DMS 273 (cell line): ENCODE measurements at regions not wholly inside any gene's neighbourhood (a gene's known extent, or its start where the extent isn't known, plus 50 kb on each side); places are given as distances from the start of the nearest gene placed in this dataset.

Experiments
- DNase-seq: peaks from one replicate; lab custom pipeline; 2025; ENCODE audit not compliant: unreplicated experiment; lab: John Stamatoyannopoulos, UW

DNA sequence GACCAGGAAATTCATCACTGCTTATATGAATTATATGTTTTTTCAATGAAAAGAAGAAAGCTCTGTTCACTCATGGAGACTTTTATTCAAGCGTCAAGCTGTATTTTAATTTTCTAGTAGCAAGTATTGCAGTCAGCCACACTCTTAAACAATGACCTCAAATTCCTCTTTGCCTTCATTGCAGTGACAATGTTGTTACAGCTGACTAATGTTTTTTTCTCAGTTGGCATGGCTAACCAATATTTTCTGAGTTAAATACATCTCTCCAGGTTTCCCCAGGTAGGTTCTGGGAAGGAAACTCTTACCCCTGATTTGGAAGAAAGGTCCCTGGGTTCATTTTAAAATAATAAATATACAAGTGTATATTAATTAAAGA, 241.5 kb downstream of the WDR11 start:
- DNase-seq, result no peak

- DNase-seq, result no peak
Measured at GRCh38 chr10:121096617-121097431, 245.7 kb downstream of the WDR11 start.

GRCh38 chr10:121098211-121098610, 247.0 kb downstream of the WDR11 start:
- no peak for DNase-seq

GRCh38 chr10:121098751-121099150, 247.6 kb downstream of the WDR11 start:
- no peak for DNase-seq

- no peak for DNase-seq
Measured at GRCh38 chr10:121099181-121099580, 248.0 kb downstream of the WDR11 start.

- DNase-seq, result no peak
Measured at GRCh38 chr10:121099592-121099991, 248.4 kb downstream of the WDR11 start.

DNA sequence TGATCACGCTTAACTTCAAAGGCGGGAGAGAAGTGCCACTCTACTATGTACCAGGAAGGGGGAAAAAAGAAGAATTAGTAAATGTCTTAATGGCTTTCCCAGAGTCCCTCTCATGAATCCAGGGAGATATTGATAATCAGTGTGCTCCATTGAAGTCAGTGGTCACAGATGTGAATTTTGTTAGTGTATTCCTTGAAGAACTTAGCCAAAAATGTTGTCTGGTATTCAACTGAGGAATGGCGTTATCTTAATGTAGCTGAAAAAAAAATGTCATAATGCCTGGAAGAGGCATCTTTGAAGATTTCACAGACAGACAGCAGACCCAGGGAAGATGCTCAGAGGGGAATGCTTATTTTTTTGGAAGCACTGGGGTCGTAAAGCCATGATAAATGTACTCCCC, 250.4 kb downstream of the WDR11 start:
- DNase-seq, result no peak

- no peak for DNase-seq
Measured at GRCh38 chr10:121102706-121103105, 251.5 kb downstream of the WDR11 start.

GRCh38 chr10:121104476-121105111, 253.4 kb downstream of the WDR11 start:
- no peak for DNase-seq

DNA sequence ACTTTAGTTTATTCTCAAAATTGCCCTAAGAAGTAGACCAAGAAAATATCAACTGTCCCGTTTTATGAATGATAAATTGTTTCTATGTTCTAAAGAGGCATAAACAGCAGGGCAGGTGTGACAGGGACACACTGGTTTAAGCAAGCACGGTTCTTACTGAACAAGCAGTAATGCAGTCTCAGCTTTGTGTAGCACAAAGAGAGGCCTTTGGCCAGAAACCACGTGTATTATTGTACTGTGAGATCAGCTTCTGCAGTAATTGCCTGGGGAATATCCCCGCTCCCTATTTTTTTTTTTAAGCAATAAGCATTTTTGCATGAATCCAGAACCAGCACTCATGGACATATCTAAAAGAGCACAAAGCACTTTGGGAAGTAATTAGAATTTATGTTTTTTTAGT, 255.4 kb downstream of the WDR11 start:
- no peak for DNase-seq

- DNase-seq, result no peak
Measured at GRCh38 chr10:121108051-121108450, 256.9 kb downstream of the WDR11 start.

DNA sequence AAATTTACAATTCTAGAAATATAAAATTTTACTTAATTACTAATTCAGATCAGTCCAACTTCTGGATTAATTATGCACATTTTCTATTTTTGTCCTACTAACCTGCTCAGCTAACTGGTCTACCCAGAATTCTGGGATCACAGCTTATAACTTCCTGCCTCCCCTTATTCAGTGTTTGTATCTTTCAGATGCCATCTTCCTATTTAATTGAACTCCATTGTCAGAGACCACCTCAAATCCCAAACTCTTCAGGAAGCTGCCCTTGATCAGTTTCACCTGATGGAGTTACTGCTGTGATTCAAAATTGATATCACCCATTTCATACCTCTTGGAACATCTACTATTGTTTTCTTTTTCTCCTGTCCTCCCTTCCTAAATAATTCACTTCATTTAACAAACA, 259.2 kb downstream of the WDR11 start:
- no peak for DNase-seq

GRCh38 chr10:121112136-121112535, 261.0 kb downstream of the WDR11 start:
- no peak for DNase-seq

GRCh38 chr10:121112579-121113384, 261.6 kb downstream of the WDR11 start:
- DNase-seq, result peak; percentile 70

DNA sequence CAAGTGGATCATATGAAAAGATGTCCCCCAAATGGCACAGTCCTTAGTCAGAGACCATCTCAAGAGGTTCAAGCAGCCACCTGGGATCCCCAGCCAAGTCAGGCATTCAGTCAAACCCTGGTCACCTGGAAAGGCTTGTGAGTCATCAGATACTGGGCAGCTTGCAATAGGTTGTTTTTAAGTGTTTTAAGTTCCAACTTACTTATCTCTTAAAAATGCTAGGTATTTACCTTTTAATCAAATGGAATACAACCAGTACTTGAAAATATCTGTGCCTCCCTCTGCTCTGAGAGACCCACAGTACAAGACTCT, 262.2 kb downstream of the WDR11 start:
- no peak for DNase-seq

- DNase-seq, result no peak
Measured at GRCh38 chr10:121113911-121114310, 262.7 kb downstream of the WDR11 start.

GRCh38 chr10:121115154-121115553, 264.0 kb downstream of the WDR11 start:
- no peak for DNase-seq

GRCh38 chr10:121121462-121121861, 270.3 kb downstream of the WDR11 start:
- no peak for DNase-seq

GRCh38 chr10:121127151-121127906, 276.2 kb downstream of the WDR11 start:
- DNase-seq, result no peak

GRCh38 chr10:121128164-121128563, 277.0 kb downstream of the WDR11 start:
- no peak for DNase-seq

DNA sequence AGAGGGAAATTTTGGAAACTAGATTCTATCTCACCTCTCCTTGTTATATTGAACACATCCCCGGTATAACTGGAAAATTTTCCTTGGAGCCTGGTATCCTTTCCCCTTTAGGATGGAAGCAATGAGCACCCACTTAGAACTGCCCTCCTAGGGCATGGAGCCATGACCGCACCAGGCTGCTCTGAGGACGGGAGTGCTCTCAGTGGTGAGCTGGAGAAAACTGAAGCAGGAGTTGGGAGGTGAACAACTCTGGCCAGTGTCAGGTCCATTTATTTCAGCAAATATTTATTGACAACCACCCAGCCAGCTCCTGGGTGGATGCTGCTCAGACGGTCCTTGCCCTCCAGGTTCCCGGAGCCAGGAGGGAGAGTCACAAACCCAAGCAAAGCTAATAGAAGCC, 278.1 kb downstream of the WDR11 start:
- DNase-seq, result no peak
